NB4 (cell line): ENCODE measurements at regions not wholly inside any gene's neighbourhood (a gene's known extent, or its start where the extent isn't known, plus 50 kb on each side); places are given as distances from the start of the nearest gene placed in this dataset.
A peak's percentile ranks its signal among the peaks of the same experiment; 100 is the strongest.

Experiments
- DNase-seq: peaks from one replicate; pipeline ENCODE4 v3.0.0; 2010; ENCODE audit warnings: low read depth
- H3K4me3 ChIP-seq: one replicate; pipeline ENCODE4 v1.5.1; 2011; ENCODE audit warnings: mild to moderate bottlenecking, low read depth, low read length, moderate library complexity
- MYC ChIP-seq: IDR thresholded peaks from 2 replicates; pipeline ENCODE4 v1.6.1; 2011; ENCODE audit warnings: low read depth, low read length
- POLR2A ChIP-seq: IDR thresholded peaks from 2 replicates; pipeline ENCODE4 v1.6.1; 2011; ENCODE audit warnings: mild to moderate bottlenecking; ENCODE audit not compliant: insufficient read length; ENCODE audit errors: extremely low read depth
- TF ChIP-seq, protein P1 (sequence below): IDR thresholded peaks from 2 replicates; pipeline ENCODE4 v1.6.1; 2011; ENCODE audit warnings: low read depth, low read length
- TF ChIP-seq, protein P2 (sequence below): IDR thresholded peaks from one replicate; pipeline ENCODE4 v1.5.1; 2012; ENCODE audit warnings: low read depth, low read length

DNA sequence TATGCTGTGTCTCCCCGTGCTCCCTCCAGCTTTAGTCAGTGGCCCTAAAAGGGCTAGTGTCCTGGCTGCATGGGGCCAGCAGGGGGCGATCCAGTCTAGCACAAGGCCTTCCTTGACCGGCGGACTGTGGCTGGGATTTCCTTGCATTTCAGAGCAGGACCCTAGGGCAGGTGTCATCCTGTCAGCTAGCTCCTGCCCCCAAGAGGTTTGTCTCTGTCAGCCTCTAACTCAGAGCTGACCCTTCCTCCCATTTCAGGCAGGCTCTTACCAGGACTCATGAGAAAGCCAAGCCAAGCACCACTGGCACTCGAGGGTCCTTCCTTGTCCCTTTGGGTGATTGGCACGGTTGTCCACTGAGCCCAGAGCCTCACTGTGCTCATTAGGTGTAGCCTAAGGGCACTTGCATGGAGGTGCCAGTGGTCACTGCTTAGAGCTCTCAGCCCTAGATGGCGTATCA is 140.3 kb downstream of the RPIA start:
- TF ChIP-seq, protein P1, sequence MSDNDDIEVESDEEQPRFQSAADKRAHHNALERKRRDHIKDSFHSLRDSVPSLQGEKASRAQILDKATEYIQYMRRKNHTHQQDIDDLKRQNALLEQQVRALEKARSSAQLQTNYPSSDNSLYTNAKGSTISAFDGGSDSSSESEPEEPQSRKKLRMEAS, result peak; percentile 49
- TF ChIP-seq MYC (peak; percentile 42; the same call in 1 of the 2 replicates), POLR2A (no peak)
- TF ChIP-seq, protein P2, sequence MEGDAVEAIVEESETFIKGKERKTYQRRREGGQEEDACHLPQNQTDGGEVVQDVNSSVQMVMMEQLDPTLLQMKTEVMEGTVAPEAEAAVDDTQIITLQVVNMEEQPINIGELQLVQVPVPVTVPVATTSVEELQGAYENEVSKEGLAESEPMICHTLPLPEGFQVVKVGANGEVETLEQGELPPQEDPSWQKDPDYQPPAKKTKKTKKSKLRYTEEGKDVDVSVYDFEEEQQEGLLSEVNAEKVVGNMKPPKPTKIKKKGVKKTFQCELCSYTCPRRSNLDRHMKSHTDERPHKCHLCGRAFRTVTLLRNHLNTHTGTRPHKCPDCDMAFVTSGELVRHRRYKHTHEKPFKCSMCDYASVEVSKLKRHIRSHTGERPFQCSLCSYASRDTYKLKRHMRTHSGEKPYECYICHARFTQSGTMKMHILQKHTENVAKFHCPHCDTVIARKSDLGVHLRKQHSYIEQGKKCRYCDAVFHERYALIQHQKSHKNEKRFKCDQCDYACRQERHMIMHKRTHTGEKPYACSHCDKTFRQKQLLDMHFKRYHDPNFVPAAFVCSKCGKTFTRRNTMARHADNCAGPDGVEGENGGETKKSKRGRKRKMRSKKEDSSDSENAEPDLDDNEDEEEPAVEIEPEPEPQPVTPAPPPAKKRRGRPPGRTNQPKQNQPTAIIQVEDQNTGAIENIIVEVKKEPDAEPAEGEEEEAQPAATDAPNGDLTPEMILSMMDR, result peak; percentile 96
- no peak overlapping the region for H3K4me3 ChIP-seq
- peak; percentile 79 for DNase-seq

DNA sequence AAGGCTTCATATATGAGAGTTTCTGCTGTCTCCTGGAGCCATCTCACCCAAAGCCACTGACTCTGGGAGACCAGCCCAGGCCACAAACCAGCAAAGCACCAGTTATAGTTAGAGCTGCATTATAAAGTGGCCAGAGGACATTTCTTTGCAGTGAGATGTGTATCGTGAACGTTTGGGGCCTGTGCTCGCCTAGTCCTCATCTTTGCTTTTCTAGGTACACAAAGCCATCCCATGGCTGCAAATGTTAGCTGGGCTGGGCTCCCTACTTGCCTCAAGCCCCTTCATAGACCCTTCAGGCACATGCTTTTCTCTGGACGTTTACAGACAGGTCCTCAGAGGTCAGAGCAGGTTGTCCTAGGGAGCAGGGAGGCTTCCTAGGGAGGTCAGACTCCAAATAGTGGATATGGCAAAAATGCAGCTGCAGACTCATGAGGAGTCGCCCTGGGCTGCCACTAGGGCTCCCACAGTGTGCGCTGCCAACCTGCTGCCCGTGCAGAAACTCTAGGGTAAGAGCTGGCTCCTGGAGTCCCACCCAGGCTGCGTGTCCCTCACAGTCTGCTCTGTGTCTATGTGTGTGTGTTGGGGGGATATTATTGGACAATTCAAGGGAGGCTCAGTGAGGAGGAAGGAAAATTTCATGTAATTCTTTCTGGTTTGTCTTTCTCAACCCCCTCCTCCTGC is 141.0 kb downstream of the RPIA start:
- TF ChIP-seq, protein P2, result no peak
- TF ChIP-seq, protein P1, result no peak
- TF ChIP-seq MYC (no peak), POLR2A (no peak)
- H3K4me3 ChIP-seq, result no peak overlapping the region
- DNase-seq, result peak; percentile 3

DNA sequence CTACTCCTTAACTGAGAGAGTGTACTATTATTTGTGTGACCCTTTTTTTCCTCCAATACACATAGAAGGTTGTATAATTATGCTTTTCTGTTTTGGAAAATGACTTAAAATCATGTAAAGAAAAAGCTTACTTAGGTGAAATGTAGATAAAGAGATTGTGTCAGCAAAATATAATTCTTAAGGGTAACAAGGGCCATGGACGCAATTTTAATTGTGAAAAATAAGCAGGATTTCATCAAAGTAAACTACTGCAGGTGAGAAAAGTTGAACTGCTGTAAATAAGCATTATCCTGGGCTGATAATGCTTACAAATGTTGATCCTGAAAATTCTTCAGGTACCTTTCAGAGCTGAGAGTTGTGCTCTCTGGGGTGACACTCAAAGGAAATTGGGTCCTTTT is 141.5 kb downstream of the RPIA start:
- TF ChIP-seq, protein P2, result no peak
- TF ChIP-seq MYC (no peak), POLR2A (no peak)
- TF ChIP-seq, protein P1, result no peak
- no peak overlapping the region for H3K4me3 ChIP-seq
- no peak for DNase-seq

DNA sequence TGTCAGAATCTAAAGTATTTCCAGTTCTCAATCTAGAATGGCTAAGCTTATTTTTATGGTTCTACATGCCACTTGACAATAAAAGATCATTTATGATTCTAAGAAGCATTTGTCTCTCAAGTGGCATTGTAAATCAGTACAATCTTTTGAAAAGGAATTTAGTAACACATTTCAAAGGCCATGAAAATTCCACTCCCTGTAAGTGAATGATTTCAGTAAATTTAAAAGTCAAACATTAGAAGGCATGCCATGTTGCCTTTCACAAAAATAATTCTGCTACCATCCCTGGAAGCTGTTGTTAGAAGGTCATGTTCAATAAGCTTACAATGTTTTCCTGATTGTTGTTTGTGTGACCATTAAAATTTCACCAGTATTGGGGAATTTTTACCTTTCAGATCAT is 142.9 kb downstream of the RPIA start:
- TF ChIP-seq, protein P2, result no peak
- TF ChIP-seq, protein P1, result no peak
- TF ChIP-seq POLR2A, result no peak
- no peak for TF ChIP-seq MYC
- no peak for DNase-seq
- H3K4me3 ChIP-seq, result no peak overlapping the region

DNA sequence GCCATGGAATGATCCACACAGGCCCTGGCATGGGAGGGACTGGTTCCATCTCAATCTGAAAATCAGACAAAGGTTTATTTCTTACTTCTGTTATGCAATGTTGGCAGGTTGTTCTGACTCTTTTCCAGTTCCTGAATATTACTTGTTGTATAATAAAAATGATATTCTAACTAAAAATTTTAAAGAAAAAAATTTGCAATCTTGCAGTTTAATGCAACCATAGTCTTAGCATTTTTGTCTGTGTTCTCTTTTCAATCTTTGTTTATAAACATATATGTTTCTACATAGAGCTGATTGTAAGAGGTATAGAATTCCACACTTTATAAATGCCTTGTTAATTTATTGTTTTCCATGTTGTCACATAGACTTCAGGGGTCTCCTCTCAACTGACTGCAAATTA is 143.4 kb downstream of the RPIA start:
- no peak for TF ChIP-seq MYC
- TF ChIP-seq, protein P1, result no peak

DNA sequence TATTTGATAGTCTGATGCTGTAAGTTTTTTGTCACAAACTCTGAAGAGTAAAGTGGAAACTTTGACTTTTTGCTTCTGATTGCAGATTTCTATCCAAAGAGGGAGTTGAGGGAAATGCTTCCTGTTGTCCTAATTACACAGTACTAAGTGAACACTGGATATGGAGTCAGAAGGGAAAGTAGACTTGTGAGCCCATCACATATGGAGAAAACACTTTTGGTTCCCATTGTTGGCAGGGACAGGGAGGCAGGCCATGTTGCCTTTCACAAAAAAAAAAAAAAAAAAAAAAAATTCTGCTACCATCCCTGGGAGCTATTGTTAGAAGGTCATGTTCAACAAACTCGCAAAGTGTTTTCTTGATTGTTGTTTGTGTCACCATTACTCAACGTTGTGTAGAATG is 144.3 kb downstream of the RPIA start:
- TF ChIP-seq, protein P1, result no peak
- TF ChIP-seq, protein P2, result no peak
- TF ChIP-seq MYC (no peak), POLR2A (no peak)

More for the DNA sequence above, 143.4 kb downstream of the RPIA start:
- H3K4me3 ChIP-seq, result no peak overlapping the region
- DNase-seq, result no peak

More for the DNA sequence above, 144.3 kb downstream of the RPIA start:
- DNase-seq, result no peak
- H3K4me3 ChIP-seq, result no peak overlapping the region
